MM.1S (cell line): ENCODE measurements at regions not wholly inside any gene's neighbourhood (a gene's known extent, or its start where the extent isn't known, plus 50 kb on each side); places are given as distances from the start of the nearest gene placed in this dataset.
A peak's percentile ranks its signal among the peaks of the same experiment; 100 is the strongest.

ENCODE experiments used
- DNase-seq: peaks from one replicate; pipeline ENCODE4 v3.0.0-alpha.2; 2015
- H2AFZ ChIP-seq: fragments of 300-600 bp; sonication (generic); 2 replicates; pipeline ENCODE4 v1.6.0; 2016; ENCODE audit warnings: antibody characterized with exemption, low read length
- H3F3A ChIP-seq: fragments of 300-600 bp; sonication (generic); 2 replicates; pipeline ENCODE4 v1.6.1; 2016; ENCODE audit warnings: mild to moderate bottlenecking, antibody characterized with exemption, low read length, moderate library complexity, mixed read lengths; ENCODE audit not compliant: insufficient read depth
- H3K27ac ChIP-seq: fragments of 300-600 bp; sonication (generic); 2 replicates; pipeline ENCODE4 v1.5.1; 2016; ENCODE audit warnings: mild to moderate bottlenecking, low read length
- H3K27me3 ChIP-seq: fragments of 300-600 bp; sonication (generic); replicated peaks from 2 replicates; pipeline ENCODE4 v1.6.0; 2016; ENCODE audit warnings: low read length; ENCODE audit not compliant: insufficient read depth
- H3K36me3 ChIP-seq: fragments of 300-600 bp; sonication (generic); replicated peaks from 2 replicates; pipeline ENCODE4 v1.6.1; 2016; ENCODE audit warnings: mild to moderate bottlenecking, low read length, mixed read lengths; ENCODE audit not compliant: insufficient read depth
- H3K4me1 ChIP-seq: fragments of 300-600 bp; sonication (generic); 2 replicates; pipeline ENCODE4 v1.6.1; 2016; ENCODE audit warnings: low read length, mixed read lengths
- H3K4me2 ChIP-seq: fragments of 300-600 bp; sonication (generic); 2 replicates; pipeline ENCODE4 v1.6.0; 2016; ENCODE audit warnings: low read depth, low read length
- H3K4me3 ChIP-seq: fragments of 300-600 bp; sonication (generic); 2 replicates; pipeline ENCODE4 v1.5.1; 2016; ENCODE audit warnings: low read length, mixed read lengths
- H3K79me2 ChIP-seq: fragments of 300-600 bp; sonication (generic); 2 replicates; pipeline ENCODE4 v1.6.1; 2016; ENCODE audit warnings: mixed run types, low read length, mixed read lengths
- H3K9ac ChIP-seq: fragments of 300-600 bp; sonication (generic); 2 replicates; pipeline ENCODE4 v1.6.1; 2016; ENCODE audit warnings: low read length, mixed read lengths
- H3K9me2 ChIP-seq: fragments of 300-600 bp; sonication (generic); replicated peaks from 2 replicates; pipeline ENCODE4 v1.6.1; 2016; ENCODE audit warnings: mild to moderate bottlenecking, low read length, mixed read lengths; ENCODE audit not compliant: insufficient read depth
- H3K9me3 ChIP-seq: fragments of 300-600 bp; sonication (generic); replicated peaks from 2 replicates; pipeline ENCODE4 v1.6.1; 2016; ENCODE audit warnings: mild to moderate bottlenecking, low read length, mixed read lengths; ENCODE audit not compliant: insufficient read depth
- H4K20me1 ChIP-seq: fragments of 300-600 bp; sonication (generic); 2 replicates; pipeline ENCODE4 v1.6.1; 2016; ENCODE audit warnings: mild to moderate bottlenecking, low read length, moderate library complexity, mixed read lengths; ENCODE audit not compliant: insufficient read depth
- EZH2 ChIP-seq: fragments of 300-600 bp; sonication (generic); optimal IDR thresholded peaks from 2 replicates; pipeline ENCODE3; 2017; ENCODE audit warnings: low read depth, mild to moderate bottlenecking, antibody characterized with exemption, low read length, mixed read lengths
- EZH2phosphoT487 ChIP-seq: fragments of 300-600 bp; sonication (generic); IDR thresholded peaks from 2 replicates; pipeline ENCODE4 v1.6.1; 2018; ENCODE audit warnings: antibody characterized with exemption, low read length
- TF ChIP-seq, protein P1 (sequence below): fragments of 300-600 bp; sonication (generic); IDR thresholded peaks from 2 replicates; pipeline ENCODE4 v1.5.1; 2016; ENCODE audit warnings: antibody characterized with exemption, low read length, mixed read lengths

DNA sequence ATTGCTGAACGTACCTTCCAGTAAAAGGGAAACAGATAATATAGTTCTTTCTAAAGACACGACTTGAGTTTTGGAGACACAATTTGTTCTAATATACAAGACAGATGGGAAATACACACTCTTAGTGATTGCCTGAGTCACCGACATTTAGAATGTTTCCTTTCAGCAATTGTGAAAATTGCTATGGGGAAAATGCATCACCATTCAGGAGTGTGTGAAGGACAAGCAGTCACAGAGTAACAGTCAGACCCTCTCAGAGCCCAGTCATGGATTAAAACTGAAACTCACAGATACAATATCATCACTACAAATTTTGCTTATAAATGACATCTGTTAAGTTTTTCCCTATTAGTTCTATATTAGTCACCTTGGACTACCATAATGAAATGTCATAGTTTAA is 286.1 kb downstream of the SPRY2 start:
- peaks cover 7% of the 10 kb centered on the region for H3K4me1 ChIP-seq
- no peaks in the 10 kb centered on the region for H3K36me3 ChIP-seq
- H4K20me1 ChIP-seq, result no peaks in the 10 kb centered on the region
- DNase-seq, result no peak
- no peak overlapping the region for H2AFZ ChIP-seq
- no peaks in the 10 kb centered on the region for H3K9me3 ChIP-seq
- H3K79me2 ChIP-seq, result no peaks in the 10 kb centered on the region
- H3K27ac ChIP-seq, result no peak overlapping the region
- H3F3A ChIP-seq, result no peaks in the 10 kb centered on the region
- TF ChIP-seq, protein P1, sequence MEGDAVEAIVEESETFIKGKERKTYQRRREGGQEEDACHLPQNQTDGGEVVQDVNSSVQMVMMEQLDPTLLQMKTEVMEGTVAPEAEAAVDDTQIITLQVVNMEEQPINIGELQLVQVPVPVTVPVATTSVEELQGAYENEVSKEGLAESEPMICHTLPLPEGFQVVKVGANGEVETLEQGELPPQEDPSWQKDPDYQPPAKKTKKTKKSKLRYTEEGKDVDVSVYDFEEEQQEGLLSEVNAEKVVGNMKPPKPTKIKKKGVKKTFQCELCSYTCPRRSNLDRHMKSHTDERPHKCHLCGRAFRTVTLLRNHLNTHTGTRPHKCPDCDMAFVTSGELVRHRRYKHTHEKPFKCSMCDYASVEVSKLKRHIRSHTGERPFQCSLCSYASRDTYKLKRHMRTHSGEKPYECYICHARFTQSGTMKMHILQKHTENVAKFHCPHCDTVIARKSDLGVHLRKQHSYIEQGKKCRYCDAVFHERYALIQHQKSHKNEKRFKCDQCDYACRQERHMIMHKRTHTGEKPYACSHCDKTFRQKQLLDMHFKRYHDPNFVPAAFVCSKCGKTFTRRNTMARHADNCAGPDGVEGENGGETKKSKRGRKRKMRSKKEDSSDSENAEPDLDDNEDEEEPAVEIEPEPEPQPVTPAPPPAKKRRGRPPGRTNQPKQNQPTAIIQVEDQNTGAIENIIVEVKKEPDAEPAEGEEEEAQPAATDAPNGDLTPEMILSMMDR, result no peak
- no peak for TF ChIP-seq EZH2
- no peak for TF ChIP-seq EZH2phosphoT487
- no peak overlapping the region for H3K9ac ChIP-seq
- no peaks in the 10 kb centered on the region for H3K9me2 ChIP-seq
- no peaks in the 10 kb centered on the region for H3K27me3 ChIP-seq
- no peak overlapping the region for H3K4me2 ChIP-seq
- no peak overlapping the region for H3K4me3 ChIP-seq

GRCh38 chr13:80052286-80052685 is 288.6 kb downstream of the SPRY2 start:
- H3K79me2 ChIP-seq, result no peaks in the 10 kb centered on the region
- no peak overlapping the region for H3K4me3 ChIP-seq
- no peak for DNase-seq
- H2AFZ ChIP-seq, result no peak overlapping the region
- H3K36me3 ChIP-seq, result no peaks in the 10 kb centered on the region
- H3K4me1 ChIP-seq, result peaks cover 22% of the 10 kb centered on the region
- TF ChIP-seq, protein P1, result no peak
- TF ChIP-seq EZH2, result no peak
- no peak for TF ChIP-seq EZH2phosphoT487
- no peak overlapping the region for H3K4me2 ChIP-seq
- H3K9me2 ChIP-seq, result no peaks in the 10 kb centered on the region
- no peak overlapping the region for H3K9ac ChIP-seq
- no peaks in the 10 kb centered on the region for H4K20me1 ChIP-seq
- H3K9me3 ChIP-seq, result no peaks in the 10 kb centered on the region
- H3K27ac ChIP-seq, result no peak overlapping the region
- H3F3A ChIP-seq, result no peaks in the 10 kb centered on the region
- H3K27me3 ChIP-seq, result no peaks in the 10 kb centered on the region

DNA sequence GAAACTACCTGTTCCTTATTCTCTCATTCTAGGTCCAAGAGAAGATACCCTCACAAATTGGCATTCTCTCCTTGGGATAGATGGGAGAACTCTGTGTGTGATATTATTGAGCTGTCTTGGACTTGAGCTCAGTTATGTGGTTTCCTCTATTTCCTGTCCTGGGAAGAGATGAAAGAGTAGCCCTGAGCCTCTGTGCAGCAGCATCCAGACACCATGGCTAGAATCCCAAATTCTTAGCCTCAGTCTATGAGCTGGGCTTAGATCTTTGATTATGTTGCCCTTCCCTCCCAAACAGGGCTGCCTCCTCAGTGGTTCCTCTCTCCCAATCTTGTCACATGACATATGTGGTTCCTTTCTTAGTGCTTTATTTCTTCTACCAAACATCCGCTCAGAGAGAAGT is 290.7 kb downstream of the SPRY2 start:
- H3K27ac ChIP-seq, result no peak overlapping the region

More for the DNA sequence above, 290.7 kb downstream of the SPRY2 start:
- Histone ChIP-seq H4K20me1 (no peaks in the 10 kb centered on the region), H3K4me1 (peaks cover 22% of the 10 kb centered on the region), H2AFZ (0 out of 2 replicates have a peak overlapping the region, but pooled peaks have one; percentile 4), H3K79me2 (no peaks in the 10 kb centered on the region), H3F3A (no peaks in the 10 kb centered on the region), H3K9ac (no peak overlapping the region), H3K4me2 (0 out of 2 replicates have a peak overlapping the region, but pooled peaks have one; percentile 18), H3K4me3 (no peak overlapping the region), H3K27me3 (no peaks in the 10 kb centered on the region), H3K9me3 (no peaks in the 10 kb centered on the region), H3K9me2 (no peaks in the 10 kb centered on the region), H3K36me3 (no peaks in the 10 kb centered on the region)
- TF ChIP-seq EZH2 (no peak), EZH2phosphoT487 (no peak)
- TF ChIP-seq, protein P1, result no peak
- no peak for DNase-seq
